PFSK-1 (cell line): ENCODE measurements at regions not wholly inside any gene's neighbourhood (a gene's known extent, or its start where the extent isn't known, plus 50 kb on each side); places are given as distances from the start of the nearest gene placed in this dataset.

Experiments
- FOXP2 ChIP-seq: optimal IDR thresholded peaks from 2 replicates; pipeline ENCODE3; 2011; ENCODE audit warnings: borderline replicate concordance, control low read depth, inconsistent platforms; ENCODE audit not compliant: insufficient read depth; ENCODE audit errors: extremely low read length, extremely low read depth
- POLR2AphosphoS5 ChIP-seq: IDR thresholded peaks from 2 replicates; pipeline ENCODE4 v1.6.1; 2012; ENCODE audit warnings: low read depth, mild to moderate bottlenecking, control low read depth, low read length, moderate library complexity
- SIN3A ChIP-seq: IDR thresholded peaks from 2 replicates; pipeline ENCODE4 v1.6.1; 2012; ENCODE audit warnings: mild to moderate bottlenecking, low read length, moderate library complexity, borderline replicate concordance; ENCODE audit not compliant: insufficient read depth
- TAF1 ChIP-seq: IDR thresholded peaks from 2 replicates; pipeline ENCODE4 v1.6.1; 2012; ENCODE audit warnings: low read length, control low read depth, borderline replicate concordance; ENCODE audit not compliant: insufficient read depth
- TF ChIP-seq, protein P1 (sequence below), 2 experiments: IDR thresholded peaks; 2 replicates each; pipeline versions ENCODE4 v1.6.1 to v1.8.0; 2011 to 2012; ENCODE audit warnings: low read depth in 2 of 2, low read length in 2 of 2, control low read depth in 1 of 2, inconsistent platforms in 1 of 2, mild to moderate bottlenecking in 1 of 2, moderate library complexity in 1 of 2; ENCODE audit not compliant: insufficient read depth in 1 of 2

DNA sequence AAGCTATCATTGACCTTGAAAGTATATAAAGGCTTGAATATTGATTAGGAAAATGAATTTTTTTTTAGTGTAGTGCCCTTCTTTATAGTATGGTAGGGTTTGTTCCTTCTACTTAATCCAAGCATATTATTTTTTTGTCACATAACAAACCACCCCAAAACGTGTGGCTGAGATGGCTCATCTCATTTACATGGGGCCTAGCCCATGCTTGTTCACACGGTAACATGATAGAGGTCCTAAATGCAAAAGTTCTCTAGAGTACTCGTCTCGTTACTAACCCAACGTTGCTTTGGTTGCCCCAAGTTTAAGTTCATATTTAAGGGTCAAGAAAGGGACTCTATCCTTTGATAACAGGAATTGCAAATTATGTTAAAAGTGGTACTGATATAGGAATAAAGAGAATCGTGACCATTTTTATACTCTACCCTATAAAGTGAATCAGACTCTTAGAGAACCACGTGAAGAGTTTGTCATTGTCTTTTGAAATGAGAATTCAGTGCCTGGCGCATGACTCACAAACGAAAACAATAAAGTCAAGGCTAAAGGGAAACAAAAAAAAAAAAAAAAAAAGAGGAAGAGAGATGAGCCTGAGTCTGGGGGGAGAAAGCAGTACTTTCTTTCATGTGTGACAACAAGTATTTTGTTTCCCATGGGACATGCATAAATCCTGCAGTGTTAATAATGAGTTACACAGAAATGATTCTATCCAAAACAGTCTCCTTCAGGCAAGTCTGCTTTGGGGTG lies 402.8 kb upstream of the NWD2 start:
- TF ChIP-seq POLR2AphosphoS5 (no peak), SIN3A (no peak), FOXP2 (no peak), TAF1 (no peak)
- TF ChIP-seq, protein P1, sequence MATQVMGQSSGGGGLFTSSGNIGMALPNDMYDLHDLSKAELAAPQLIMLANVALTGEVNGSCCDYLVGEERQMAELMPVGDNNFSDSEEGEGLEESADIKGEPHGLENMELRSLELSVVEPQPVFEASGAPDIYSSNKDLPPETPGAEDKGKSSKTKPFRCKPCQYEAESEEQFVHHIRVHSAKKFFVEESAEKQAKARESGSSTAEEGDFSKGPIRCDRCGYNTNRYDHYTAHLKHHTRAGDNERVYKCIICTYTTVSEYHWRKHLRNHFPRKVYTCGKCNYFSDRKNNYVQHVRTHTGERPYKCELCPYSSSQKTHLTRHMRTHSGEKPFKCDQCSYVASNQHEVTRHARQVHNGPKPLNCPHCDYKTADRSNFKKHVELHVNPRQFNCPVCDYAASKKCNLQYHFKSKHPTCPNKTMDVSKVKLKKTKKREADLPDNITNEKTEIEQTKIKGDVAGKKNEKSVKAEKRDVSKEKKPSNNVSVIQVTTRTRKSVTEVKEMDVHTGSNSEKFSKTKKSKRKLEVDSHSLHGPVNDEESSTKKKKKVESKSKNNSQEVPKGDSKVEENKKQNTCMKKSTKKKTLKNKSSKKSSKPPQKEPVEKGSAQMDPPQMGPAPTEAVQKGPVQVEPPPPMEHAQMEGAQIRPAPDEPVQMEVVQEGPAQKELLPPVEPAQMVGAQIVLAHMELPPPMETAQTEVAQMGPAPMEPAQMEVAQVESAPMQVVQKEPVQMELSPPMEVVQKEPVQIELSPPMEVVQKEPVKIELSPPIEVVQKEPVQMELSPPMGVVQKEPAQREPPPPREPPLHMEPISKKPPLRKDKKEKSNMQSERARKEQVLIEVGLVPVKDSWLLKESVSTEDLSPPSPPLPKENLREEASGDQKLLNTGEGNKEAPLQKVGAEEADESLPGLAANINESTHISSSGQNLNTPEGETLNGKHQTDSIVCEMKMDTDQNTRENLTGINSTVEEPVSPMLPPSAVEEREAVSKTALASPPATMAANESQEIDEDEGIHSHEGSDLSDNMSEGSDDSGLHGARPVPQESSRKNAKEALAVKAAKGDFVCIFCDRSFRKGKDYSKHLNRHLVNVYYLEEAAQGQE (IDR thresholded peaks at IDR 0.05; ENCODE audit: insufficient read depth in 1 of 2, low read depth in 2 of 2, low read length in 2 of 2): no peak

DNA sequence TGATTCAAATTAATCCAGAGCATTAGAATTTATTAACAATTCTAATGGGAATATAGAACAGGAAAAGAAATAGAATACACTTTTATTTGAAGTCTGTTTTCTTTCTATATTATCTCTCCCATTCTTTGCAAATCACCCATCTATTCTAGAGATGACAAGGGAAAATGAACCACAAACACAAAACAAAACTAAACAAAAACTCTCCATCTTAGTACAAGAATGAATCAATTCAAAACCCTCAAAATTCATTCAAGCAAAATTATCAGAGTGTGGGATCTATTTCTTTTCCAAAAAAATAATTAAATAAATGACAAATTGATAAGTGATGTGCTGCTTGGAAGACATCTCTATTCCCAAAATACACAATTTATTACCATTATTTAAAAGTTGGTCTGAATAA lies 400.1 kb upstream of the NWD2 start:
- TF ChIP-seq SIN3A (no peak), POLR2AphosphoS5 (no peak), TAF1 (no peak), FOXP2 (no peak)
- TF ChIP-seq, protein P1 (IDR thresholded peaks at IDR 0.05; ENCODE audit: insufficient read depth in 1 of 2, low read depth in 2 of 2, low read length in 2 of 2): no peak

DNA sequence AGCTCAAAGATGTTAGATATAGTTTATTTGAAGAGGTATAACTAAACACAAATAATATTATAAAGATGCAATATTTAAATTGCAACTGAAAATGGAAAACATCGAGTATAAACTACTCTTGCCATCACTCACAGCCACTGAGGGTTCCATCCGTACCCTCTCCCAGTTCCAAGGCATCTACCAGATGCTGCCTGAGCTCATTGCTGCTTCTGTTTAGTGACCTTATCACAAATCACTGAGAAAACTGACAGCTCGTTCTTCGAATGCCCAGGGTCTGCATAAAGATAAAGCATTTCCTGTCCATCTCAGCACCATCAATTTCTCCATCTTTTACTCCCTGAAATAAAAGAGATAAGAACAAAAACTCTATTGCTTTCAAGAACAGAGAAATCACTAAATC lies 391.7 kb upstream of the NWD2 start:
- TF ChIP-seq, protein P1 (IDR thresholded peaks at IDR 0.05; ENCODE audit: insufficient read depth in 1 of 2, low read depth in 2 of 2, low read length in 2 of 2): no peak
- TF ChIP-seq TAF1 (no peak), SIN3A (no peak), FOXP2 (no peak), POLR2AphosphoS5 (no peak)

DNA sequence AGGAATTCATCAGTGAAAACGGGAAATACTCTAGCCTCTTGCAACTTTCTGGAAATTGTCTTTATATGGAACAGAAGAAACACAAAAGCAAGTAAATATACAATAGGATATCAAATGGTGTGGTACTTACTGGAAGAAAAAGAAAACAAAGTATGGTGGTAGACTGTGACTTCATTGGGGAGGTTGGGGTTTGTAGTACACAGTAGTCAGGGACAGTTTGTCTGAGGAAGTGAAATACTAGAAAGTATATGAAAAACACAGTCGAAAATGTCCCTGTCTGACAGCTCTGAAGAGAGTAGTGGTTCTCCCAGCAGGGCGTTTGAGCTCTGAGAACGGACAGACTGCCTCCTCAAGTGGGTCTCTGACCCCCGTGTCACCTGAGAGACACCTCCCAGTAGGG lies 390.0 kb upstream of the NWD2 start:
- TF ChIP-seq TAF1 (no peak), POLR2AphosphoS5 (no peak), FOXP2 (no peak), SIN3A (no peak)
- TF ChIP-seq, protein P1 (IDR thresholded peaks at IDR 0.05; ENCODE audit: insufficient read depth in 1 of 2, low read depth in 2 of 2, low read length in 2 of 2): no peak
